ENCODE measurements at regions not wholly inside any gene's neighbourhood (a gene's known extent, or its start where the extent isn't known, plus 50 kb on each side); places are given as distances from the start of the nearest gene placed in this dataset.
"Not testable (repeated sequence)": the region's sequence is repeated elsewhere in the genome, so short reads cannot be mapped to it uniquely, and the experiment has no call there.

DNA sequence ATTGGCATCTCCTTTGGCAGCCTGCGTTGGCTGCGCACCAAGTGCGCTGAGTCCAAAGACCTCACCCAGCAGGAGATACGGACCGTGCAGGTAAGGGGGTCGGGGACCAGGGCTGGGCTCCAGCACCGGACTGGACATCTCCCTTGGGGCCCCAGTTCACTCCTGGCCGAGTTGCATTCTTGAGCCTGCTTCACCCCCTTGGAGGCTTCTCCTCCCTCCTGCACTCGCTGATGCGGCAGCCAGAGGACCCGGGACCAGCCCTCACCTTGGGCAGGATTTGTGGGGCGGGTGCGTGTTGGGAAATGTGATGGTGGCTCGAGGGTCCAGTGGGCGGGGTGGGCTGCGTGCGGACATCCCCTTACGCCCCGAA is 638.2 kb downstream of the ZNF716 start:
- BruUV-seq (replicated peaks); H4K20me1 ChIP-seq (ENCODE audit: insufficient read depth, low read length); CTCF ChIA-PET (ENCODE audit: low intra/inter-chr PET ratio, low total read pairs); in situ Hi-C loops (cut with HindIII; ENCODE audit: extremely low pct_ligation_motif_present, low pct_unique_long_range_greater_than_20kb); H2AFZ ChIP-seq (ENCODE audit: low read length); FAIRE-seq; ATAC-seq; H3K4me2 ChIP-seq (ENCODE audit: low read depth, low read length); H3K4me3 ChIP-seq (replicated peaks in 1 of 3; ENCODE audit: insufficient read depth in 1 of 3, low read depth in 2 of 3, low read length in 3 of 3); H3K27ac ChIP-seq (ENCODE audit: extremely low read length, insufficient read depth, low read length); H3K36me3 ChIP-seq (replicated peaks in 1 of 2; ENCODE audit: control insufficient read depth in 1 of 2, insufficient read depth in 2 of 2, low read length in 2 of 2); intact Hi-C loops (cut with micrococcal nuclease; ENCODE audit: unreplicated experiment); H3K9ac ChIP-seq (ENCODE audit: insufficient read depth, low read depth, low read length); POLR2A ChIA-PET; H3K4me1 ChIP-seq (ENCODE audit: insufficient read depth, low read length); H3K79me2 ChIP-seq (ENCODE audit: insufficient read depth, low read length); H3K27me3 ChIP-seq (ENCODE audit: control insufficient read depth in 1 of 2, insufficient read depth in 2 of 2, low read length in 2 of 2); DNase-seq (ENCODE audit: low spot score): not testable (repeated sequence)
- WGBS (ENCODE audit: low lambda C conversion rate): 52% methylated on average over 4 of the region's 19 CpGs
- H3K9me3 ChIP-seq (ENCODE audit: low read length): peaks cover 47% of the 10 kb centered on the region

DNA sequence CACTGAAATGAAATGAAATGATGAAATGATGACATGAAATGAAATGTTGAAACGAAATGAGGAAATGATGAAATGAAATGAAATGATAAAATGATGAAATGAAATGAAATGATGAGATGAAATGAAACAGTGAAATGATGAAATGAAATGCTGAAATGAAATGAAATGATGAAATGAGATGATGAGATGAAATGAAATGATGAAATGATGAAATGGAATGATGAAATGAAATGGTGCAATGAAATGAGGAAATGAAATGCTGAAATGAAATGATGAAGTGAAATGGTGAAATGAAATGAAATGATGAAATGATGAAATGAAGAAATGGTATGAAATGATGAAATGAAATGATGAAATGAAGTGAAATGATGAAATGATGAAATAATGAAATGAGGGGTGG is 641.1 kb downstream of the ZNF716 start:
- BruUV-seq (replicated peaks); H3K9ac ChIP-seq (ENCODE audit: insufficient read depth, low read depth, low read length); H3K4me2 ChIP-seq (ENCODE audit: low read depth, low read length); H3K27ac ChIP-seq (ENCODE audit: extremely low read length, insufficient read depth, low read length); H3K79me2 ChIP-seq (ENCODE audit: insufficient read depth, low read length); H3K36me3 ChIP-seq (replicated peaks in 1 of 2; ENCODE audit: control insufficient read depth in 1 of 2, insufficient read depth in 2 of 2, low read length in 2 of 2); CTCF ChIA-PET (ENCODE audit: low intra/inter-chr PET ratio, low total read pairs); H3K4me1 ChIP-seq (ENCODE audit: insufficient read depth, low read length); ATAC-seq; intact Hi-C loops (cut with micrococcal nuclease; ENCODE audit: unreplicated experiment); FAIRE-seq; POLR2A ChIA-PET; in situ Hi-C loops (cut with HindIII; ENCODE audit: extremely low pct_ligation_motif_present, low pct_unique_long_range_greater_than_20kb); H2AFZ ChIP-seq (ENCODE audit: low read length); H3K4me3 ChIP-seq (replicated peaks in 1 of 3; ENCODE audit: insufficient read depth in 1 of 3, low read depth in 2 of 3, low read length in 3 of 3); H3K27me3 ChIP-seq (ENCODE audit: control insufficient read depth in 1 of 2, insufficient read depth in 2 of 2, low read length in 2 of 2); DNase-seq (ENCODE audit: low spot score); H4K20me1 ChIP-seq (ENCODE audit: insufficient read depth, low read length); TF ChIP-seq ATF7 (CRISPR knock-in tag; IDR thresholded peaks at IDR 0.05): not testable (repeated sequence)
- peak; percentile 88 for TF ChIP-seq ATF7 (IDR thresholded peaks at IDR 0.05)
- WGBS (ENCODE audit: low lambda C conversion rate): 3% methylated on average over 1 of the region's 1 CpG
- H3K9me3 ChIP-seq (ENCODE audit: low read length): peaks cover 53% of the 10 kb centered on the region
